ENCODE measurements at regions not wholly inside any gene's neighbourhood (a gene's known extent, or its start where the extent isn't known, plus 50 kb on each side); places are given as distances from the start of the nearest gene placed in this dataset.
"Not testable (repeated sequence)": the region's sequence is repeated elsewhere in the genome, so short reads cannot be mapped to it uniquely, and the experiment has no call there.

GRCh38 chr20:12211361-12211760 lies 293.7 kb downstream of the BTBD3 start:
- no peak for DNase-seq

- DNase-seq: no peak
Measured at GRCh38 chr20:12217382-12217781, 299.7 kb downstream of the BTBD3 start.

GRCh38 chr20:12219798-12220197 lies 302.1 kb downstream of the BTBD3 start:
- DNase-seq: no peak

- no peak for DNase-seq
Measured at GRCh38 chr20:12223057-12223456, 305.4 kb downstream of the BTBD3 start.

GRCh38 chr20:12225898-12226297 lies 308.2 kb downstream of the BTBD3 start:
- DNase-seq: no peak

- DNase-seq: no peak
Measured at GRCh38 chr20:12229891-12230290, 312.2 kb downstream of the BTBD3 start.

GRCh38 chr20:12237772-12238171 lies 320.1 kb downstream of the BTBD3 start:
- DNase-seq: no peak

- DNase-seq: no peak
Measured at GRCh38 chr20:12241065-12241464, 323.4 kb downstream of the BTBD3 start.

- no peak for DNase-seq
Measured at GRCh38 chr20:12243327-12243726, 325.6 kb downstream of the BTBD3 start.

- no peak for DNase-seq
Measured at GRCh38 chr20:12248481-12248880, 330.8 kb downstream of the BTBD3 start.

GRCh38 chr20:12250661-12251060 lies 333.0 kb downstream of the BTBD3 start:
- not testable (repeated sequence) for DNase-seq

GRCh38 chr20:12252793-12253192 lies 335.1 kb downstream of the BTBD3 start:
- DNase-seq: no peak

- no peak for DNase-seq
Measured at GRCh38 chr20:12255461-12255970, 337.8 kb downstream of the BTBD3 start.

- no peak for DNase-seq
Measured at GRCh38 chr20:12256806-12257205, 339.1 kb downstream of the BTBD3 start.

- DNase-seq: no peak
Measured at GRCh38 chr20:12262747-12263146, 345.1 kb downstream of the BTBD3 start.

- no peak for DNase-seq
Measured at GRCh38 chr20:12264711-12265110, 347.0 kb downstream of the BTBD3 start.

- DNase-seq: no peak
Measured at GRCh38 chr20:12265662-12266061, 348.0 kb downstream of the BTBD3 start.

GRCh38 chr20:12269579-12269978 lies 351.9 kb downstream of the BTBD3 start:
- DNase-seq: no peak

GRCh38 chr20:12270863-12271262 lies 353.2 kb downstream of the BTBD3 start:
- no peak for DNase-seq

GRCh38 chr20:12276011-12276673 lies 358.4 kb downstream of the BTBD3 start:
- no peak for DNase-seq

GRCh38 chr20:12287575-12287974 lies 369.9 kb downstream of the BTBD3 start:
- DNase-seq: no peak

- no peak for DNase-seq
Measured at GRCh38 chr20:12289465-12289864, 371.8 kb downstream of the BTBD3 start.

- DNase-seq: no peak
Measured at GRCh38 chr20:12291386-12291785, 373.7 kb downstream of the BTBD3 start.

GRCh38 chr20:12293900-12294299 lies 376.2 kb downstream of the BTBD3 start:
- DNase-seq: no peak

- no peak for DNase-seq
Measured at GRCh38 chr20:12294678-12295077, 377.0 kb downstream of the BTBD3 start.
